ENCODE measurements at regions not wholly inside any gene's neighbourhood (a gene's known extent, or its start where the extent isn't known, plus 50 kb on each side); places are given as distances from the start of the nearest gene placed in this dataset.
"Not testable (repeated sequence)": the region's sequence is repeated elsewhere in the genome, so short reads cannot be mapped to it uniquely, and the experiment has no call there.

GRCh38 chr4:188738290-188738689, 599.0 kb downstream of the TRIML1 start:
- DNase-seq = not testable (repeated sequence)

- not testable (repeated sequence) for DNase-seq
Measured at GRCh38 chr4:188740172-188740571, 600.9 kb downstream of the TRIML1 start.

GRCh38 chr4:188740791-188741190, 601.5 kb downstream of the TRIML1 start:
- DNase-seq = not testable (repeated sequence)

- no peak for DNase-seq
Measured at GRCh38 chr4:188754372-188755002, 615.2 kb downstream of the TRIML1 start.

DNA sequence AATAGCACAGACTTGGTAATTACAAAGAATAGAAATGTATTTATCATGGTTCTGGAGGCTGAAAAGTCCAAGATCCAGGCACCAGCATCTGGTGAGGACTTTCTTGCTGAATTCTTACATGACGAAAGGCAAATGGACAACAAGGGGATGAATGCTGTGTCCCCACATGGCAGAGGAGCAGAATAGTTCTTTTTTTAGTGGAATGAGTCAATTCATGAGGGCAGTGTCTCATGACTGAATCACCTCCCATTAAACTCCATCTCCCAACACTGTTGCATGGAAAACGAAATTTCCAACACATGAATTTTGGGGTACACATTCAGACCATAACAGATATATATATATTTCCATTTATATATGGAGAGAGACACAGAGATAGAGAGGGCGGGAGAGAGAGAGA, 628.3 kb downstream of the TRIML1 start:
- no peak for DNase-seq

GRCh38 chr4:188778905-188779304, 639.7 kb downstream of the TRIML1 start:
- no peak for DNase-seq

DNA sequence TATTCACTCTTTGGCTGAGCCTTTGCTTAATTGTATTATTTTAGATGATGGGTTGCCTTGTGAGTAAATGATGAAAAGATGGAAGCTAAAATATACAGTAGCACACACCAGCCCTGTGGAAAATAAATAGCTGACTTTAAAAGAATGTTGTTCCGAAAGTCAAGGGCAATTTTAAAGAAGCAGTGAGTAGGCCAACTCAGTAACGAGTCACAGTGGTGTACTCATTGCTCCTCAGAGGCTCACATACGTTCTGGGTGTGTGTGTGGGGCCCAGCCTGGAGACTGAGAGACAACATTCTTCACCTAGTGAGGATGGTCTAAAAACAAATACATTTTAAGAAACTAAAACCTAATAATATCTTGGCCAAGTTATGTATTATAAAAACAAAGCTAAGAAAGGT, 640.3 kb downstream of the TRIML1 start:
- DNase-seq = no peak

GRCh38 chr4:188780028-188780427, 640.8 kb downstream of the TRIML1 start:
- DNase-seq = no peak

DNA sequence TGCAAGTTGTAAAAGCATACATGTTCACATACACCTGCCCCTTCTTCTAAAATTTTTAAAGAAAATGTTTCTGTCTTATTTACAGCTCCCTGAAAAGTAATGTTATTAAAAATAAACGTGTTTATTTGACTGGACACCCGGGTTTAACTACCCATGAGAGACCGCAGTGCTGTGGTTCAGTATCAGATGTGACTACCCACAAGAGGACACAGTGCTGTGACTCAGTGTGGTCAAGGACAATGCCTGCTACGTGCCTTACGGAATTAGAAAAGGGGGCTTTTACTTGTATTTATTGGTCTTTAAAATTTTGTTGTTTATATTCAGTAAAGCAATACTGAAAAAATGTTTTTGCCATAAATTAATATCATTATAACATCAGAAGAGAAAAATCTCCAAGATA, 641.4 kb downstream of the TRIML1 start:
- DNase-seq = no peak

GRCh38 chr4:188781655-188782054, 642.4 kb downstream of the TRIML1 start:
- no peak for DNase-seq

- no peak for DNase-seq
Measured at GRCh38 chr4:188783175-188783574, 643.9 kb downstream of the TRIML1 start.

DNA sequence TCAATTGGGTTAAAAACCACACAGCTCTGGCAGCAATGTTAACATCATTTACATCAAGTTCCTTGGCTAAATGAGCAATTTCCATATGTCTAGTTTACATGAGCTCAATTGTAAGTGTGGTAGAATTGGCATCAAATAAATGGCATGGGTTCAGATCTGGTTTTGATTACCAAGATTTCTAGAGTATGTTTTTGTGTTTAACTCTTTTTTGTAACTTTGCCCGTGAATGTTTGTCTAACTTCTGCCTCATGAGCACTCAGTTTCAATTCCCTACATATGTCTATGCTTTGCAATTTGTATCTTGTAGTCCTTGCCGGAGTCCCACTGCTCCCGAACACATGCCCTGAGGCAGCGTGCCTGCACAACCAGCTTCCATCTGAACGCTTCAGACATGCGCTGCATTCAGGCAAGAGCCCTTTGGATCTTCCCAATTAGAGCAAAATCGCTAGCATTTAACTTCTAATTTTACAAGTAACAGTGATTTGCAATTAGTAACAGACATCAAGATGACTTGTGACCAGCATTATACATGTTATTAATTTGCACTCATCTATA, 644.4 kb downstream of the TRIML1 start:
- DNase-seq = peak; percentile 88

GRCh38 chr4:188796600-188796999, 657.4 kb downstream of the TRIML1 start:
- DNase-seq = not testable (repeated sequence)

DNA sequence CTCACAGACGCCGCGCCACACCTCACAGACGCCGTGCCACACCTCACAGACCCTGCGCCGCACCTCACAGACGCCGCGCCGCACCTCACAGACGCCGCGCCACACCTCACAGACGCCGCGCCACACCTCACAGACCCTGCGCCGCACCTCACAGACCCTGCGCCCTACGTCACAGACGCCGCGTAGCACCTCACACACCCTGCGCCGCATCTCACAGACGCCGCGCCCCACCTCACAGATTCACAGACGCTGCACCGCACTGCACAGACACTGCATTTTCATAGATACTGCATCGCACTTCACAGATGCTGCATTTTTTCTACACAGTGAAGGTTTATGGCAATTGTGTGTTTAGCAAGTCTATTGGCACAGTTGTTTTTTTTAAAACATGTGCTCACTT, 657.8 kb downstream of the TRIML1 start:
- DNase-seq = not testable (repeated sequence)

DNA sequence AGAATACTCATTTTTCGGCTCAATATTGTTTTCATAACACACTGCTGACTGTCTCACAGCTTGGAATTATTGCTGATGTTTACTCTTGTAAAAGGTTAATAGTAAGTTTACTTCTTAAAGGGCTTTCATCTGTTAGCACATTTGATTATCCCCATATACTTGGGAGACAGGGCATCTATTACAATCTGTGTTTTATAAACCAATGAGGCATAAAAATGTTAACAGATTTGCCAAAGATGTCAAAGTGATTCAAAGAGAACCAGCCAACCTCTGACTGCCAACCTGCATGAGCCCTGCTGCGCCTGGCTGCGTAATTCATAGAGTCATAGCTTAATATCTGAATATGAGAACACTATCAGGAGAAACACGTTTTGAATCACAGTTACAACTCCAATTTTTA, 665.6 kb downstream of the TRIML1 start:
- no peak for DNase-seq

- DNase-seq = no peak
Measured at GRCh38 chr4:188811121-188811520, 671.9 kb downstream of the TRIML1 start.

DNA sequence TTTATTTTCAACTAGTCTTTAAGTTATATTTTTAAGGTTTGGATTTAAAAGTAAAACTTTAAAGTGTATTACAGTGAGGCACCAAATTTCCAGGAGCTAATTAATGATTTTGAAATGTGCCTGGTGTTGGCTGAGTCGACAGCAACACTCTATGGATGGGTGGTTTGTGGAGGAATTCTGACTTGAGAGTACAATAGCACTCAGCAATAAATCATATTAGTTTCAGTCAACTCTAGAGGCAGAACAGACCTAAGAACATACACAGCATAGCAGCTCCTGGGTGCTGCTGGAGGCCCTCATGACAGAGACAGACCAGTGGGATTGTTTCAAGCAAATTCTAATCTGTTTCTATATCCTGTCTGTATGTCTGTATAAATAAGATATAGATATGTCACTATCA, 673.4 kb downstream of the TRIML1 start:
- DNase-seq = no peak

GRCh38 chr4:188818300-188818699, 679.1 kb downstream of the TRIML1 start:
- no peak for DNase-seq

DNA sequence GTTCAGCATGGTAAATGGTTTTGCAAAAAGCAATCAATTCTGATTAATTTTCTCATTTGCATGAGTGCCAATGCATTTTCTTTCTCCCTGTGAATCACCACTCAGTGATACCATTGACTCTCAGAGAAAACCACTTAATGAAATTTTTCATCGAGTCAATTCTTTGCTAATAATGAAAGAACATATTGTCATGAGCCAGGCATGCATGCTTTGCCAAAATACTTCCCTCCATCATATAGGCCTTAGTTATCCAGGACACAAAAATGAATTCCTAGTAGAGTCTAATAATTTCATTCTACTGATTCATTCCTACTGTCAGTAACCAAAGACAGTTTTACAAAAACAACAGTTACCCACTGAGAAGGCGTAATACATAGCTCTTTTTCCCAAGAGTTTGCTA, 680.0 kb downstream of the TRIML1 start:
- no peak for DNase-seq

GRCh38 chr4:188821500-188821899, 682.3 kb downstream of the TRIML1 start:
- DNase-seq = no peak

GRCh38 chr4:188822698-188823097, 683.5 kb downstream of the TRIML1 start:
- DNase-seq = no peak

GRCh38 chr4:188824553-188824952, 685.3 kb downstream of the TRIML1 start:
- no peak for DNase-seq

- no peak for DNase-seq
Measured at GRCh38 chr4:188826393-188826792, 687.2 kb downstream of the TRIML1 start.

DNA sequence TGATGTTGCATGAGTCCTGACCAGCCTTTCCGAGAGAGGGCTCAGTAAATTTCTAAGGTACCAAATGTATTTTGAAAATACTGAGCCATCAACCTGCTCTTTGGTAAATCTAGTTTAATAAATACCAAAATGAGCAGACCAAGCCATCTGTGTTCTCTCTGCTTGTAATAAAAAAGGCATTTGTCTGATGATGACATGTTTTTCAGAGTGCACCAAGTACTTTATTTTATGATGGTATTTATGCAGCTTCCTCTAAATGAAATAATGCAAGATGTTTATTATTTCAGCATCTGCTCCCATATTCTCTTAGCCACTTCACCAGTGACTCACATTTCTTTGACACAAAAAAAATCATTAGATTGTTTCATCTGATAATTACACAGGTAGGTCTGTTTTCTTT, 700.5 kb downstream of the TRIML1 start:
- DNase-seq = peak; percentile 3

GRCh38 chr4:188841523-188841922, 702.3 kb downstream of the TRIML1 start:
- DNase-seq = no peak

Data from skin of body (tissue), 1 donor.